SH-SY5Y (cell line): ENCODE measurements at regions not wholly inside any gene's neighbourhood (a gene's known extent, or its start where the extent isn't known, plus 50 kb on each side); places are given as distances from the start of the nearest gene placed in this dataset.

Source experiments
- GATA2 ChIP-seq: IDR thresholded peaks from 2 replicates; pipeline ENCODE4 v1.6.1; 2011; ENCODE audit warnings: mild to moderate bottlenecking, low read depth, low read length
- GATA3 ChIP-seq: IDR thresholded peaks from 2 replicates; pipeline ENCODE4 v1.6.1; 2011; ENCODE audit warnings: low read depth, mild to moderate bottlenecking, low read length, moderate library complexity

- TF ChIP-seq GATA3, result no peak
- no peak for TF ChIP-seq GATA2
Measured at GRCh38 chr2:122423934-122424333, 668.5 kb downstream of the TSN start.
